ENCODE measurements at regions not wholly inside any gene's neighbourhood (a gene's known extent, or its start where the extent isn't known, plus 50 kb on each side); places are given as distances from the start of the nearest gene placed in this dataset.

GRCh38 chrX:112380541-112381278, 298.1 kb upstream of the TRPC5 start:
- POLR2A ChIA-PET = no interaction called here
- H3K27me3 ChIP-seq (ENCODE audit: control insufficient read depth, insufficient read depth, low read length) = no peaks in the 10 kb centered on the region

GRCh38 chrX:112377481-112377880, 294.9 kb upstream of the TRPC5 start:
- no peak for DNase-seq (ENCODE audit: low read depth, low spot score)
- H3K27ac ChIP-seq (ENCODE audit: low read depth, low read length) = no peak overlapping the region
- H3K27me3 ChIP-seq (ENCODE audit: control insufficient read depth, insufficient read depth, low read length) = no peaks in the 10 kb centered on the region
- CTCF ChIA-PET = no interaction called here
- H3K4me3 ChIP-seq (ENCODE audit: low read depth, low read length) = no peak overlapping the region
- H3K9me3 ChIP-seq (ENCODE audit: control insufficient read depth, insufficient read depth, low read length) = peaks cover 4% of the 10 kb centered on the region; the same call in 1 of the 2 replicates
- no peak for TF ChIP-seq CTCF (IDR thresholded peaks at IDR 0.05; ENCODE audit: low read depth, low read length)
- POLR2A ChIA-PET = no interaction called here

More at GRCh38 chrX:112380541-112381278, 298.1 kb upstream of the TRPC5 start:
- no peak for TF ChIP-seq CTCF (IDR thresholded peaks at IDR 0.05; ENCODE audit: low read depth, low read length)
- CTCF ChIA-PET = no interaction called here
- Histone ChIP-seq H3K9me3 (ENCODE audit: control insufficient read depth, insufficient read depth, low read length) (peaks cover 4% of the 10 kb centered on the region; the same call in 1 of the 2 replicates), H3K27ac (ENCODE audit: low read depth, low read length) (no peak overlapping the region), H3K4me3 (ENCODE audit: low read depth, low read length) (no peak overlapping the region)
- DNase-seq (ENCODE audit: low read depth, low spot score) = no peak

- ChIA-PET POLR2A (no interaction called here), CTCF (no interaction called here)
- TF ChIP-seq CTCF (IDR thresholded peaks at IDR 0.05; ENCODE audit: low read depth, low read length) = peak; percentile 37
- no peaks in the 10 kb centered on the region for H3K27me3 ChIP-seq (ENCODE audit: control insufficient read depth, insufficient read depth, low read length)
- no peak overlapping the region for H3K27ac ChIP-seq (ENCODE audit: low read depth, low read length)
- H3K9me3 ChIP-seq (ENCODE audit: control insufficient read depth, insufficient read depth, low read length) = no peaks in the 10 kb centered on the region
- H3K4me3 ChIP-seq (ENCODE audit: low read depth, low read length) = no peak overlapping the region
- no peak for DNase-seq (ENCODE audit: low read depth, low spot score)
These were observed 285.8 kb upstream of the TRPC5 start for GRCh38 chrX:112368371-112368770.

- Histone ChIP-seq H3K27me3 (ENCODE audit: control insufficient read depth, insufficient read depth, low read length) (no peaks in the 10 kb centered on the region), H3K9me3 (ENCODE audit: control insufficient read depth, insufficient read depth, low read length) (no peaks in the 10 kb centered on the region), H3K4me3 (ENCODE audit: low read depth, low read length) (no peak overlapping the region), H3K27ac (ENCODE audit: low read depth, low read length) (no peak overlapping the region)
- no peak for TF ChIP-seq CTCF (IDR thresholded peaks at IDR 0.05; ENCODE audit: low read depth, low read length)
- POLR2A ChIA-PET = no interaction called here
- no peak for DNase-seq (ENCODE audit: low read depth, low spot score)
- CTCF ChIA-PET = no interaction called here
These were observed 284.5 kb upstream of the TRPC5 start for GRCh38 chrX:112367065-112367464.

GRCh38 chrX:112359906-112360305, 277.3 kb upstream of the TRPC5 start:
- H3K27ac ChIP-seq (ENCODE audit: low read depth, low read length) = no peak overlapping the region
- ChIA-PET CTCF (no interaction called here), POLR2A (no interaction called here)
- no peak overlapping the region for H3K4me3 ChIP-seq (ENCODE audit: low read depth, low read length)
- no peaks in the 10 kb centered on the region for H3K27me3 ChIP-seq (ENCODE audit: control insufficient read depth, insufficient read depth, low read length)
- TF ChIP-seq CTCF (IDR thresholded peaks at IDR 0.05; ENCODE audit: low read depth, low read length) = no peak
- no peak for DNase-seq (ENCODE audit: low read depth, low spot score)
- H3K9me3 ChIP-seq (ENCODE audit: control insufficient read depth, insufficient read depth, low read length) = no peaks in the 10 kb centered on the region
